Muscle of arm (tissue), 1 donor: ENCODE measurements at regions not wholly inside any gene's neighbourhood (a gene's known extent, or its start where the extent isn't known, plus 50 kb on each side); places are given as distances from the start of the nearest gene placed in this dataset.

Source experiments
- DNase-seq: peaks from one replicate; pipeline ENCODE4 v3.0.0-alpha.2; 2013

DNA sequence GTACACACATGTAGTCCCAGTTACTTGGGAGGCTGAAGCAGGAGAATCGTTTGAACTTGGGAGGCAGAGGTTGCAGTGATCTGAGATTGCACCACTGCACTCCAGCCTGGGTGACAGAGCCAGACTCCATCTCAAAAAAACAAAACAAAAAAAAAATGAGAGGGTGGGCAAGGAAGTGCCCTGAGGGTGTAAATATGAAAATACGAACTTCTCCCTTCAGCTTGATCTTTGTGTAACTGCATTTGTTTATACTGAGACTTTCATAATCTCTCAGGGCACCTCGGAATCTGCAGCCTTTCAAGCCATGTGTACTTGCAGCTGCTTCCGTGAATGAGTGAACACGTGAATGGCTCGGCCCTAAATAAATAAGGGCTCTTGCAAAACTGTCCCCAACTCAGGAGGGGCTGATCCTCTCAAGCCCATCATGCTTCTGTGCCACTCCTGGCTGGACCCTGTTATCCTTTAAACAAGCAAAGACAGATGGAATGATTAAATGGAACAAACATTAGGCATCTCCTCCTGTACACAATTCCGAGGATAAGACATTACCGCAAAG is 96.8 kb downstream of the BOD1L2 start:
- DNase-seq: no peak

DNA sequence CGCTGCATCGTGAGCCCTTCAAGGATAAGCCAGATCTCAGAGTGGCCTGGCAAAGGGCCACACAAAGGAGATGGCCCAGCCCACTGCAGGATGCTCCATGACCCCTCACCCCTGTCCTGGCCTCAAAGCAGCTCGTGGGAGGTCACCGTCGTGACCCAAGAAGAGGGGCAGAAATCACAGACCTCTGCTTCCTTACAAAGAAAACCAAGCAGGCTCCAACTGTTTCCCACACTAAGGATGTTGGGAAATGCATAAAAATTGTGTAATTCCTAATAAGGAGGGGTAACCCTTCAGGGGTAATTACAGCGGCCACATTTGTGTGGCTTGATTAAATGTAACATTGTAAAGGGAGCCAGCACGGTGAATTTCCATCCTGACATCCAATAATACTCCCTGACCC is 102.3 kb downstream of the BOD1L2 start:
- no peak for DNase-seq

DNA sequence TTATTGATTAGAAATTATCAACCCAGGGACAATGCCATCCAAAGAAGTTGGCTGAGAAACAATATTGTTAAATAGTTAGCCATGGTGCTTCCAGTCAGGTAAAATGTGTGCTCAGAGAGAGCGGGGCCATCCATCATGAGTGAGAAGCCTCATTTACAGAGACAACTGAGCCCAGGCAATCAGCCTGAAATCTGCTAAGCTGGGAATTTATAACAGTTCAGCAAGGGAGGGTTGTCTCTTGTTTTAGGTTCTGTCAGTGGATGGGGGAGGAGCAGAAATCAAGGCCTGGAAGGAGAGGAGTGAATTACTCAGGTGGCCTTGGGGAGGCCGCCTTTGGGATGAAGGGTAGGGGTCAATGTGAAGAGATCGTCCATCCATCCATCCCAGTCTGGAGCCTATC is 102.5 kb upstream of the ST8SIA3 start:
- DNase-seq: no peak

DNA sequence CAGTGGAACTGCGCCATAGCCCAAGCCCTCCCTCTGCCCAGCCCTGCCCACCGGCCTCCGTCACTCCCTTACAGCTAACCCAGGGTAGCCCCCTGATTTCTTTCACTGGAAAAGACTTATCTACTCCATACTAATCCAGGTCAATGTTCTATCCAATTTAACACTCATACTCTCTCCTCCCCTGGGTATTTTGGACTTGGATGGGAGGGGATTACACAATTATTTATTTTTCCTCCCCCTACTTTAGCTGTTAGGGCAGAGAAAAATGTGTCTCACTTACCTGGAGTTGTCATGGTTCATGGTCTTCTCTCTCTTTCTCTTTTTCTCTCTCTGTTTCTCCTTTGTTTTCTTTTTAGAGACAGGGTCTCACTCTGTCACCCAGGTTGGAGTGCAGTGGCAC is 100.6 kb upstream of the ST8SIA3 start:
- DNase-seq: no peak

DNA sequence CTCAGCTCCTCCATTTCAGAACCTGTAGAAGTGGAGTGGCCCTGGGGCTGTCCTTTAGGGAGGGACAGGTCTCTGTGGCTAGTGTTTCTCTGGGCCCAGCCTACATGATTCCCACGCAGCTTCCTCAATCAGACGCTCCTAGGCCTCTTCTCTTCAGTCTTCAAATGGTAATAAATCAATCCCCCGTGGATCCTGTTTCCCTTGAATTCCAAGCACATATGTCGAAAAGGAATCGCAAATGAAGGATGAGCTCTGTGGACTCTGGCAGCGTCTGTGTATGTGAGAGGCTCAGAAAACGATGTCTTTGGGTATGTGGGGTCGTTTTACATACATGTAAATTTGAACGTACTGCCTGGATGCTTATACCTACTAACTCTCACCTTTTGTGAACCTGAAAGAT is 98.5 kb upstream of the ST8SIA3 start:
- DNase-seq: no peak

DNA sequence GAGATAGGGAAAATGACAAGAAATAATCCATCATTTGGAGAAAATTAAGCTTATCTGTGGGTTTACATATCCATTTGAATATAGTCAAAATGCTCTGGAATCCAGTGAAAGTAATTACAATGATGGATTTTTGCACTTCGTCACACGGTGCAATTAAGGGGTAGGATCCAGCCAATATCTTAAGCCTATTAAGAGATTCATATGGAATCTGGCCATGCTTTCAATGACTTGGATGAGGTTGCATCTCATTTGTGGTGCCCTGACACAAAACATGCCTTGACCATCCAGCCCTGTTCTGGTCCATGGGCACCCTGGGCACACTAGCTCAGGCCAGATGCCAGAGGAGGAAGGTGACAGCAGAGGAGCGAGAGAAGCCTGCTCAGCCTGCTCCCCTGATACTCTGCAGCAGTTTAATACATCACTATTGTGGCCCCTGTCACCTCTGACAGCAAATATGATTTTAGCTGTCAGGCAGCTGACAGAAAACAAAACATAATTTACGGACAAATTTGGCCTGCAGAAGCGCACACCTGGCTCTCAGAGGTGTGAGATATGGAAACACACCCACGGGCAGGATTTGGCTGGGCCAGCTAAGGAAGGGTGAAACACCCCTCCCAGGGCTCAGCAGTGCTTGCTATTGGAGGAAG is 94.1 kb upstream of the ST8SIA3 start:
- DNase-seq: no peak

DNA sequence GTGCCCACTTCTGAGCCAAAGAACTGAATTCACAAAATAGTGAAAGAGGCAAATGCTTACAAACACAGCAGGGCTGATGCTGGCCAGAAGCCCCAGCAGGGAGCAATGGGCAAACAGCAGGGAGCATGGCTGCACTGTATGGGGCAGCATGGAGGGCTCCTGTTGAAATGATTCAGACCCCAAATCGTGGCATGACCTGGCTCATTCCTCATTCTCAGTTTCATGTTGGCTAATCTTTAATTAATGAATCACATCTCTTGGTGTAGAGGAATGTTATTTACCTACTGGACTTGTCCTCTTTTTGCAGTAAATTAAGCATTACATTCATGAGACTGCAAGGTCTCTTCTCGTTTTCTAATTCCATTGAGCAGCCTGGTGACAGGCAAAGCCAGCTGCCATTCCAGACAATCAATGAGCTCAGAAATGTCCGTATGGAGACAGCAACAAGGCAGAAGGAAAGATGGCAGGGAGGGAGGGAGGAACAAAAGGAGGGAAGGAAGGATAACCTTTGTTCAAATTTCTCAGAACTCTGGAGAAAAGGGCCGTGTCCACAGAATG is 84.9 kb upstream of the ST8SIA3 start:
- no peak for DNase-seq

DNA sequence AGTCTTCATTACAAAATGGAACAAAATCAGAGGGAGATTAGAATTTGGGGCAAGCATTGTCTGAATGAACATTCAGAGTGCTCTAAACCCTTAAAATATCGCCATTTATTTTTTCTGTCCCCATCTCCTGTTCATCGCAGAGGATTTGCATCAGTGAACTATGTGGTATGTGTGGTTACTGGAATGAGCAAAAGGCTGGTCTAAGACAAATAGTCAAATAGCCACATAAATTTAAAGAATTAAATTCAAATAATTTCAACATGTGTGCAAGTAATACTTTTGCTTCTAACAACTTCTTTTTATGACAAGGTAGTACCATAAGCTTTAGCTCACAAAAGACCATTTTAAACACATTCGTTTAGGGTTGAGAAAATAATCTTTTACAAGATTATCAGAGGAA is 82.6 kb upstream of the ST8SIA3 start:
- no peak for DNase-seq

DNA sequence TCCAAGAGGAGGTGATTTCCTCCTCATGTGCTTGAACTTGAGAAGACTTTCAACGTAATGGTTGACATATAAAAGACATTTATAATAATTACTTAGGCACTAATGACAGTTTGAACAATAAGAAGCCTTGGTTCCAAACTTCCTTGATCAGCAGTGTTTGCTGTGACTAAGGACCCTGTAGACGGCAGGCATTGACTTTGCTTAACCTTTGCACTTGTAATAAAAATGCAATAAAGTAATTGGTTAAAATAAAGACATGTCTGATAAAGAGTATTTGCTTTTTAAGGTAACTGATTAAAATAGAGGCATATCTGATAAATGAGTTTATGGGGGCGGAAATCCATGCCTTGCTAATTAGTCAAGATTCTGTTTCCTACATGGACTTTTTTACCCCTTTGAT is 82.2 kb upstream of the ST8SIA3 start:
- DNase-seq: no peak

DNA sequence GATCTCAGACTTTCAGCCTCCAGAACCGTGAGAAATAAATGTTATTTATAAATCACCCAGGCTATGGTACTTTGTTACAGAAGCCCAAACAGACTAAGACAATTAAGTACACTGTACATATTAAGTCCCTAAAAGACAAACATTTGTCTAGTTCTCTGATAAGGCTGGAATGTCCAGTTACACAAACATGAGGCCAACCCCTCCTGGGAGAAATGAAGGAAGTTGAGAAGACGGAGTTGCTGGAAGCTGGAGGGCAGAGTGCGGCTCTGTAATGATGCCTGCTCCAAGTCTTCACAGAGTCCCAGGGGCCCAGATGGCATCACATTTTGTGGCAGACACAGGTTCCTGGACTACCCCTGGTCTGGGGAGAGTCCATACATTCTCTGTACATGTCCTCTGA is 79.2 kb upstream of the ST8SIA3 start:
- no peak for DNase-seq

DNA sequence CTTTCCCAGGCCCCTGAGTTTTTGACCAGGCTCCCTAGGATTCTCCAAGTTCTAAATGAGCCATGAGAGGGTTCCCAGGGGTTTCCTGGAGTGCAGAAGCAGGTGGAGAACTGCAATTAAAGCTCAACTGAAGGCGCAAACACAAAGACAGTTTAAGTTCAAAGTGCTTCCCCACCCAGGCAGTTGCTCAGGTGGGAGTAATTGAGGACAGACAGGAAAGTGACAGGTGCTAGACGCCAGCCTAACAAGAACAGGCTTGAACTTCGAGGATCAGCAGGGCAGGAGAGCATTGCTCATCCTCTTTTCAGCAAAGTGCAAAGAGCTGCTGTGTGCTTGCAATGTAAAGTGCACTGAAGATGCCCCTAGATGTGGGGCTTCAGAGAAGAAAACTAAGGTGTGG is 77.2 kb upstream of the ST8SIA3 start:
- DNase-seq: no peak

DNA sequence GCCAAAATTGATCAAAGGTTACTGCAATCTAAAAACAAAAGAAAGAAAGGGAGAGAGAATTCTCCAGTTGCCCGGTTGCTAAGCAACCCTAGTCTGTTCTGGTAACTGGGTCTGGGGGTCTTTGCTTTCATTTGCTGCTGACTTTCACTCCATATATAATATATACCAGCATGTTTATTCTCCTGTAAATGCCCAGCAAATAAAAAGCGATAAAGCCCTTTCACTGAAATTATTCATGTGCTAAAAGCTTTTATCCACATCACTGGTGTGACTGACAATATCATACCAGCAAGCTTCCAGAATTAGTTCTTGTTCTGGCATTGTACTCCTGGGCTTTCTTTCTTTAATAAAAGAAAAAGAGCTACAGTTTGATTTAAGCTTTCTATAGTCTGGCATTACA is 75.5 kb upstream of the ST8SIA3 start:
- no peak for DNase-seq

DNA sequence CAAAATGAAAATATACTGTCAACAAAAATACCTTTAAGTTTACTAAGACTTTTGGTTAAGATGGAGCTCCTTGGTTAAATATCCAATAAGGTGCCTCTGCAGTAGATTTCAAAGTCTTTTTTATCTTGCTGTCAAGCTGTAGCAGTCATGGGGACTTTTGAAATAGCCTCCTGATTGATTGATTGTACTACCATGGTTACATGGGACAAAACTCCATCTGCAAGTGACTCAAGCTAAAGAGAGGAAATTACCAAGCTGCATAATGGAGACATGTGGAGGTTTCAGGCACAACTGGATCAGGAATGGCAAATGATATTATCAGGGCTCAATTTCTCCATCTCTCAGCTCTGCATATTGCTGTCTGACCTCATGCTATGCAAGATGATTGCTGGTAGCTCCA is 73.4 kb upstream of the ST8SIA3 start:
- DNase-seq: no peak

DNA sequence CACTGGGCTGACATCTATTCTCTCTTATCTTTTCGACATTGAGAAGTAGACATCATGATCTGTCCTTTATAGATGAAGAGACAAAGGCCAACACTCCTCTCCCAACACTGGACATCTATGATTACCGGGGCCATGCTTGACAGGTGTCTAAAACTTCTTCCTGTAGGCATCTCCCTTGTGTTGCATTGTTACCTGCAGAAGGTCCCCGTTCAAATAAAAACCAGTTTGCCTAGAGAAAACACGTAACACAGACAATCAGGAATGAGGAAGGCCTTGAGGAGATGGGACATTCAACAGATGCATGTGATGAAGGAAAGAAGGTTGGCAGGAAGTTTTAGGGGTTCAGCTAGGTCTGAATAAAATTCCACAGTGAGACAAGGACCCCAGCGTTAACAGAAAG is 70.8 kb upstream of the ST8SIA3 start:
- no peak for DNase-seq

DNA sequence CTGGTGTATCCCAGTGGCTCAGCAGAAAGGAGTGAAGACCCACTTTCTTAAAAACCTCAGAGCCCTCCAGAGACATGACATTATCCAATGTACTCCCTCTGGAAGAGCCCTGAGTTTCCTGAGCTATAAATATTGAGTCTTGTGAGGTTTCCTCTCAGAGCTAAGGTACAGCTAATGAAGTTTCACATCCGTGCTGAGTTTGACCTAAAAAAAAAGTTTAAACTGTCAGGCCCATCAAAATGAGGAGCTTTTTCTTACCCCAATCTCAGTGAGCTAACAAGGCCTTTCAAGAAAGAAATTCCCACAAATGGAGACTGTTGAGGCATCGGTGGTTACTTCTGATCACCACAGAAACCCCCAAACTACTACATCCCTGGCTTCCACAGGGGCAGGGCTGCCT is 65.4 kb upstream of the ST8SIA3 start:
- DNase-seq: no peak

DNA sequence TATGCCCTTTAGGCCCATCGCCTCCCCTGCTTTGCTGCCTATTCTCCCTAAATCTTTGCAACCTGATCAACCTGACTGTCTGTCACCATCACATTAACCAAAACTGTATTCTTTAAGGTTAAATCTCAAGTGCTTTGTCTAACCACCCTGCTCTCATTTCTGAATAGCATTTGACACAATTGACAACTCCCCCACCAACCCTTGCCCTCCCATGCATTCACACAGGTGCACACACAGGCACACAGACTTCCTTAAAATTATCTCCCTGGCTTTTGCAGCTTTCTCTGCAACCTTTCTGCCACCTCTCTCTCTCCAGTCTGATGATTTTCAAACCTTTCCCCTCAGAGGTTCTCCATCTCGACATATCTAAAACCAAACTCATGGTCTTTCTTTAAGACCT is 64.6 kb upstream of the ST8SIA3 start:
- no peak for DNase-seq

DNA sequence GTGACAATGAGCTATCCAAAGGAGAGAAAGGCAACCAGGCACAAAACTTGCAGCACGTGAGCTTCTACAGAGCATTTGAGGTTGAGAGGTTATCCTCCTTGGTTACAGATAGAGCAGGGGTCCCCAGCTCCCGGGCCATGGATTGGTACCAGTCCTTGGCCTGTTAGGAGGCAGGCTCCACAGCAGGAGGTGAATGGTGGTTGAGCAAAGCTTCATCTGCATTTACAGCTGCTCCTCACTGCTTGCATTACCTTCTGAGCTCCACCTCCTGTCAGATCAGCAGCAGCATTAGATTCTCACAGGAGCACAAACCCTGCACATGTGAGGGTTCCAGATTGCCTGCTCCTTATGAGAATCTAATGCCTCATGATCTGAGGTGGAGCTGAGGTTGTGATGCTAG is 57.8 kb upstream of the ST8SIA3 start:
- no peak for DNase-seq

DNA sequence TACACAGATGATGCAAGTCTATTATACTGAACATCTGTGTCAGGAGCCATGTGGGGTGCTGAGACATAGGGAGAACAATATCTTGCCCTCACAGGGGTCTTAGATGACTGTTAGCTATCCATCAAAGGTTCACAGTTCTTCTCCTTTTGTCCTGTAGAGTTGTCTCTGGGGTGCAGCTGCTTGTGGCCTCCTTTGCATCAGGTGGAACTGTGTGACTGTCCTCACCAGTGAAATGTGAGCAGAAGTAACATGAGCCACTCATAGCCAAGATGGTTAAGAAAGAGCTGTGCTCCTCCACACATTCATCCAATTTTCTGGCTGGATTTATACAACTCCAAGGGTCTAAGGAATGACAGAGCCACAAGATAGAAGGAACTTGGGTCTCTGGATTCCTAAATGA is 56.0 kb upstream of the ST8SIA3 start:
- no peak for DNase-seq

DNA sequence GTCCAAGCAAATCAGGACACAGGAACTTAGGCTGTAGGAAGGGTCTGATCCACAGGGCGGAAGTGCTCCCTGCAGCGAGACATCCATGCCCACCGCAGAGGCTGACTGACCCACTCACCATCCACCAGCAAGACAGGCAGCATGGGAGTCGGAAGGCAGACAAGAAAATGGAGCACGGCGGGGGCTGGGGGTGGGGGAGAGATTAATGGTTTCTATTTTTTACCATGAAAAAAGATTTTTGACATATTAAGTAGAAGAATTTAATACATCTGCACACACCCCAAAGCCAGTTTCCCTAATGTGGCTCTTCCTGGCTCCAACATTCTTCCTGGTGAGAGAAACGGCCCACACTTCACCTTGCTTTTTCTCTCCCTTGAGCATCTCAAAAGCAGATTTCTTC is 55.1 kb upstream of the ST8SIA3 start:
- DNase-seq: no peak

DNA sequence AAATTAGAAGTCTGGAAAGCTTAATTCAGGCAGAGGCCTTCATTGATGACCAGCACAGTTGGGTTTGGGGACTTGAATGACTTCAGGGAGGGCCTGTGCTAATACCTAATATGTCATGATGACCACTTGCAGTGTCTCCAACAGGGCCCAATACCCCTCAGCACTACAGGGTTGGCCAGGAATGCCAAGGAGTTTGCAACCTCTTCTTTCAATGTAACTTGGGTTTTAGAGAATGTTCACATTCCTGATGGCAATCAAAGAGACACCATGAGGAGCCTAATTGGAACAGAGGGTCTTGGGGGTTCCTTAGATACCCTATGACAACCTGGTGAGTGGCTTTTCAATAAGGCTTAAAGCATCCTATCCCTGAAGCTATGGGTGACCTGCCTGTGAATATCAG is 52.4 kb upstream of the ST8SIA3 start:
- no peak for DNase-seq

DNA sequence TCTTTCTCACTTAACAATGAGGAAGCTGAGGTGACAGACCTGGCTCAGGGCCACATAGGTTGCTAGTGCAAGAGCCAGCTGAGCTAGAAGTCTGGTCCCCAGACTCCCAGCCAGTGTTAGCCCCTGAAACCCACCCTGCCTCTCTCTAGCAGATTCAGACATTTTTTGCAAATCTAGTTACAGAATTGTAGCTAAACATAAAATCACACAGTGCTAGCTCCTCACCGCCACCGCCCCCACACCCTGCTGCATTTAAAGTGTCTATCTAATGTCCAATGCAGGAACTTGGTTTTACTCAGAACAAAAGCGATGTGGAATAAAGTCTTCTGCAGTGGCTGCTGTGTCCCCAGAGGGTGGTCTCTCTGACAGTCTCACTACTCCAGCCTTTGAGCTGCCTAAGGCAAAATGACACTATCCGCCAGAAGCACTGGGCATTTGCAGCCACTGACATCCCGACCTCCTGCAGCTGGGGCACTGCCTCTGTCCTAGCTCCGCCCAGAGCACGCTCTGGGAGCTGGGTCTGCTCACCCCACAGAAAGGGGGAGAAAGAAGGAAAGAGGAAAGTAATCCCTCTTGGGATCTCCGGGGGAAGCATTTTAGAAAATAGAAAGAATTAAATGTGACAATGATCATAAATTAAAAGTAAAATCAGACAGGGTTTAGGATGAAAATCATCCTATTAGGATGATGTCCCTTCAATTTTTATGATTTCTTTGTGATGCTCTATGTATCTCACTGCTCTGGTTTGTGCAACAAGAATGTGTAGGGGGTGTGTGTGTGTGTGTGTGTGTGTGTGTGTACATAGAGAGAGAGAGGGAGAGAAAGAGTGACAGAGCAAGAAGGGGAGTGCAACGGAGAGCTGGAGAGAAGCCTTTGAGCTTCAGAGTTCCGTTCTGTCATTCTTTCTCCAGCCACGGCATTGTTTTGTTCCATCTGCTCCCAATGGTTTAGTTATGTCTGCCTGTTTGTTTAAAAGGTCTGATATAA is 50.5 kb upstream of the ST8SIA3 start:
- no peak for DNase-seq
